Fibroblast of villous mesenchyme (primary cell): ENCODE measurements at regions not wholly inside any gene's neighbourhood (a gene's known extent, or its start where the extent isn't known, plus 50 kb on each side); places are given as distances from the start of the nearest gene placed in this dataset.
A peak's percentile ranks its signal among the peaks of the same experiment; 100 is the strongest.

Source experiments
- DNase-seq: peaks from one replicate; pipeline ENCODE4 v3.0.0-alpha.2; 2010; ENCODE audit warnings: low read depth
- H3K4me3 ChIP-seq: 2 replicates; pipeline ENCODE4 v1.5.1; 2011; ENCODE audit warnings: low read depth, mild to moderate bottlenecking, low read length
- TF ChIP-seq, protein P1 (sequence below): IDR thresholded peaks from 2 replicates; pipeline ENCODE4 v1.5.1; 2012; ENCODE audit warnings: low read depth, mild to moderate bottlenecking, low read length; ENCODE audit not compliant: insufficient read depth

DNA sequence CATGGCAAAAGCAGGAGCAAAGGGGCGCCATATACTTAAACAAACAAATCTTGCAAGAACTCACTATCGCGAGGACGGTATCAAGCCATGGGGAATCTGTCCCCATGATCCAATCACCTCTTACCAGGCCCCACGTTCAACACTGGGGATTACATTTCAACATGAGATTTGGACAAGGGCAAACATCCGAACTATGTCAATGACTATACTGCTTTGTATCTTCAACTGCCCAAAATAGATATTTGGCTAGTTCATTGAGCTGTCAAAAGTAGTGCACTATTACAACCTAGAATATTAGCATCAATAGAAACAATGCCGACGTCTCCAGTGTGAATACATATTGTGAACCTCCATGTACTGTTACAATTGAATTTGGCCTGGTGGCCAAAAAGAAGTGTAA lies 760.4 kb downstream of the MCTP2 start:
- DNase-seq: no peak
- no peak overlapping the region for H3K4me3 ChIP-seq
- TF ChIP-seq, protein P1, sequence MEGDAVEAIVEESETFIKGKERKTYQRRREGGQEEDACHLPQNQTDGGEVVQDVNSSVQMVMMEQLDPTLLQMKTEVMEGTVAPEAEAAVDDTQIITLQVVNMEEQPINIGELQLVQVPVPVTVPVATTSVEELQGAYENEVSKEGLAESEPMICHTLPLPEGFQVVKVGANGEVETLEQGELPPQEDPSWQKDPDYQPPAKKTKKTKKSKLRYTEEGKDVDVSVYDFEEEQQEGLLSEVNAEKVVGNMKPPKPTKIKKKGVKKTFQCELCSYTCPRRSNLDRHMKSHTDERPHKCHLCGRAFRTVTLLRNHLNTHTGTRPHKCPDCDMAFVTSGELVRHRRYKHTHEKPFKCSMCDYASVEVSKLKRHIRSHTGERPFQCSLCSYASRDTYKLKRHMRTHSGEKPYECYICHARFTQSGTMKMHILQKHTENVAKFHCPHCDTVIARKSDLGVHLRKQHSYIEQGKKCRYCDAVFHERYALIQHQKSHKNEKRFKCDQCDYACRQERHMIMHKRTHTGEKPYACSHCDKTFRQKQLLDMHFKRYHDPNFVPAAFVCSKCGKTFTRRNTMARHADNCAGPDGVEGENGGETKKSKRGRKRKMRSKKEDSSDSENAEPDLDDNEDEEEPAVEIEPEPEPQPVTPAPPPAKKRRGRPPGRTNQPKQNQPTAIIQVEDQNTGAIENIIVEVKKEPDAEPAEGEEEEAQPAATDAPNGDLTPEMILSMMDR: no peak

GRCh38 chr15:95009635-95010034 lies 778.3 kb downstream of the MCTP2 start:
- no peak overlapping the region for H3K4me3 ChIP-seq
- TF ChIP-seq, protein P1: no peak
- no peak for DNase-seq

GRCh38 chr15:95013381-95013780 lies 782.0 kb downstream of the MCTP2 start:
- TF ChIP-seq, protein P1: no peak
- no peak for DNase-seq
- H3K4me3 ChIP-seq: no peak overlapping the region

GRCh38 chr15:95016511-95017229 lies 785.3 kb downstream of the MCTP2 start:
- DNase-seq: peak; percentile 83
- TF ChIP-seq, protein P1: no peak
- no peak overlapping the region for H3K4me3 ChIP-seq

DNA sequence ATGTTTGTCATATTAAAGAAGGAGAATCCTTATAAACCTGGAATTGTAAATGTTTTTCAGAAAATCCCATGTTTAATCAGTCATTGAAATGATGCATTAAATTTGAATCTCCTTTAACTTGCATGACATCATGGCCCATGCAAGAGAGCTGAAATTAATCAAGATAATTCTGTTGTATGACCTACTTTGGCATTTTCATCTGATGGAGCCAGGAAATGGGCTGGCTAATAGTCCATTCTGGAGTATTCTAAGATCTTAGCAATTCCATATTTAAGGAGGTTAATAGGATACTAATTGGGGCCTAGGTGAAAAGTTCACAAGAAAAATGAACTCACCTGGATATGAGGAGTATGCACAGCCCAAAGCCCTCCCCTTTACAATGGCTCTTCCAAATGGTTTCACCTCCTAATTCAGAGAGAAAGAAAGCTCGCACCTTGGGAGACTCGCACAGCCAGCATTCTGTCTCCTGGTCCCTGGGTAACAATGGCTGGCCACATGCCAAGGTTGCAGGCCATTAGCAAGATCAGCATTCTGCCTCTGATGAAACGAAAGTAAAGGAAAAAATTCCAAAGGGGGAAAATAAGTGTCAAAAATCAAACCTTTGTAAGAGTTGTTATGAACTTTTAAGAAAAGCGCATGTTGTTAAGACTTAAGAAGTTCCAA lies 786.4 kb downstream of the MCTP2 start:
- TF ChIP-seq, protein P1: no peak
- DNase-seq: no peak
- no peak overlapping the region for H3K4me3 ChIP-seq

GRCh38 chr15:95018888-95019545 lies 787.7 kb downstream of the MCTP2 start:
- no peak overlapping the region for H3K4me3 ChIP-seq
- peak; percentile 62 for DNase-seq
- TF ChIP-seq, protein P1: no peak
